Upper lobe of left lung (tissue), 6 donors: ENCODE measurements at regions not wholly inside any gene's neighbourhood (a gene's known extent, or its start where the extent isn't known, plus 50 kb on each side); places are given as distances from the start of the nearest gene placed in this dataset.

Experiments
- ATAC-seq, 2 donors: fragments of 200-7000 bp; cut with Tn5 transposase; one replicate each; pipeline ENCODE4 v1.9.1; 2022; ENCODE audit warnings: mild to moderate bottlenecking in 2 of 2, moderate library complexity in 2 of 2; ENCODE audit not compliant: low FRiP score in 2 of 2
- DNase-seq, 2 donors: peaks; one replicate each; pipeline ENCODE4 v3.0.0-alpha.2; 2019 to 2020
- H3K27ac ChIP-seq, 4 donors: fragments of 200-600 bp; sonication (generic); one replicate each; pipeline ENCODE4 v1.5.1; 2016 to 2019
- H3K27me3 ChIP-seq, 4 donors: fragments of 200-600 bp; sonication (generic); one replicate each; pipeline ENCODE4 v1.5.1; 2017 to 2019
- H3K36me3 ChIP-seq, 4 donors: fragments of 200-600 bp; sonication (generic); one replicate each; pipeline ENCODE4 v1.5.1; 2016 to 2019
- H3K4me1 ChIP-seq, 4 donors: fragments of 200-600 bp; sonication (generic); one replicate each; pipeline ENCODE4 v1.5.1; 2018 to 2019
- H3K4me3 ChIP-seq, 4 donors: fragments of 200-600 bp; sonication (generic); one replicate each; pipeline ENCODE4 v1.5.1; 2017 to 2019; ENCODE audit warnings: mild to moderate bottlenecking in 2 of 4, moderate library complexity in 1 of 4
- H3K9me3 ChIP-seq, 4 donors: fragments of 200-600 bp; sonication (generic); one replicate each; pipeline ENCODE4 v1.5.1; 2018 to 2019
- CTCF ChIP-seq, 6 experiments: fragments of 450-650 bp in 4 of 6; fragments of 200-600 bp in 2 of 6; sonication (generic) in 2 of 6; IDR thresholded peaks; one replicate each; pipeline ENCODE4 v1.5.1; 2016 to 2019; ENCODE audit warnings: antibody characterized with exemption in 6 of 6
- EP300 ChIP-seq, 4 donors: sonication (generic); formaldehyde crosslinking; IDR thresholded peaks; one replicate each; pipeline ENCODE4 v1.5.1; 2017; ENCODE audit warnings: antibody characterized with exemption in 4 of 4, control low read depth in 2 of 4
- POLR2A ChIP-seq, 4 donors: fragments of 450-650 bp; IDR thresholded peaks; one replicate each; pipeline ENCODE4 v1.5.1; 2016 to 2017; ENCODE audit warnings: antibody characterized with exemption in 4 of 4, mild to moderate bottlenecking in 2 of 4
- POLR2AphosphoS5 ChIP-seq, 2 donors: sonication (generic); formaldehyde crosslinking; IDR thresholded peaks; one replicate each; pipeline ENCODE4 v1.5.1; 2017; ENCODE audit warnings: antibody characterized with exemption in 2 of 2
- WGBS, 2 donors: methylation state at CpG; one replicate each; pipeline ENCODE4 v1.1.5; 2017 to 2018; 5-methylcytosine and 5-hydroxymethylcytosine counted together
- donor health status: DM: no; HTN: no; CAD: no; lungs with moderate emphysema.
- donor health status: DM: no; HTN: yes; CAD: no; lungs with severe emphysema.

- H3K9me3 ChIP-seq: no peaks in the 10 kb centered on the region
- H3K4me3 ChIP-seq: no peak overlapping the region
- DNase-seq (no peak), ATAC-seq (no peak)
- no peak overlapping the region for H3K27ac ChIP-seq
- TF ChIP-seq CTCF (IDR thresholded peaks at IDR 0.05): no peak
- TF ChIP-seq EP300 (IDR thresholded peaks at IDR 0.05): no peak
- TF ChIP-seq POLR2A (IDR thresholded peaks at IDR 0.05): no peak
- no peak for TF ChIP-seq POLR2AphosphoS5 (IDR thresholded peaks at IDR 0.05)
- no peaks in the 10 kb centered on the region for H3K36me3 ChIP-seq
- 71 to 73% methylated on average over 4 of the region's 4 CpGs for whole genome bisulfite sequencing, 2 donors
- no peaks in the 10 kb centered on the region for H3K27me3 ChIP-seq
- H3K4me1 ChIP-seq: no peaks in the 10 kb centered on the region
Observed at GRCh38 chr12:13561923-13562322, 365.4 kb downstream of the EMP1 start.

- Histone ChIP-seq H3K4me1 (no peaks in the 10 kb centered on the region), H3K27ac (no peak overlapping the region), H3K9me3 (no peaks in the 10 kb centered on the region), H3K36me3 (no peaks in the 10 kb centered on the region), H3K4me3 (no peak overlapping the region), H3K27me3 (no peaks in the 10 kb centered on the region)
- TF ChIP-seq POLR2AphosphoS5 (IDR thresholded peaks at IDR 0.05): no peak
- no peak for TF ChIP-seq POLR2A (IDR thresholded peaks at IDR 0.05)
- no peak for TF ChIP-seq EP300 (IDR thresholded peaks at IDR 0.05)
- TF ChIP-seq CTCF (IDR thresholded peaks at IDR 0.05): no peak
- ATAC-seq: no peak
- DNase-seq: no peak
- WGBS, 2 donors: 69 to 73% methylated on average over 8 of the region's 8 CpGs
Observed at GRCh38 chr12:13559318-13559978, 362.9 kb downstream of the EMP1 start.

- no peaks in the 10 kb centered on the region for H3K9me3 ChIP-seq
- H3K4me3 ChIP-seq: no peak overlapping the region
- no peaks in the 10 kb centered on the region for H3K36me3 ChIP-seq
- TF ChIP-seq CTCF (IDR thresholded peaks at IDR 0.05) (no peak), EP300 (IDR thresholded peaks at IDR 0.05) (no peak), POLR2A (IDR thresholded peaks at IDR 0.05) (no peak), POLR2AphosphoS5 (IDR thresholded peaks at IDR 0.05) (no peak)
- no peak overlapping the region for H3K27ac ChIP-seq
- ATAC-seq: no peak
- 69 to 79% methylated on average over 4 of the region's 4 CpGs for WGBS, 2 donors
- no peaks in the 10 kb centered on the region for H3K27me3 ChIP-seq
- DNase-seq: no peak
- no peaks in the 10 kb centered on the region for H3K4me1 ChIP-seq
Observed at GRCh38 chr12:13552830-13553229, 356.3 kb downstream of the EMP1 start.

- no peak for TF ChIP-seq CTCF (IDR thresholded peaks at IDR 0.05)
- no peak for TF ChIP-seq EP300 (IDR thresholded peaks at IDR 0.05)
- TF ChIP-seq POLR2A (IDR thresholded peaks at IDR 0.05): no peak
- no peak for TF ChIP-seq POLR2AphosphoS5 (IDR thresholded peaks at IDR 0.05)
- no peaks in the 10 kb centered on the region for H3K27me3 ChIP-seq
- H3K9me3 ChIP-seq: no peaks in the 10 kb centered on the region
- no peaks in the 10 kb centered on the region for H3K4me1 ChIP-seq
- no peaks in the 10 kb centered on the region for H3K36me3 ChIP-seq
- ATAC-seq (no peak), DNase-seq (no peak)
- H3K4me3 ChIP-seq: no peak overlapping the region
- no peak overlapping the region for H3K27ac ChIP-seq
Observed at GRCh38 chr12:13547283-13547682, 350.8 kb downstream of the EMP1 start.

- Histone ChIP-seq H3K27me3 (no peaks in the 10 kb centered on the region), H3K36me3 (no peaks in the 10 kb centered on the region), H3K9me3 (no peaks in the 10 kb centered on the region), H3K4me3 (no peak overlapping the region), H3K27ac (no peak overlapping the region), H3K4me1 (no peaks in the 10 kb centered on the region)
- DNase-seq (no peak), ATAC-seq (no peak)
- 78 to 79% methylated on average over 3 of the region's 3 CpGs for WGBS, 2 donors
- TF ChIP-seq POLR2A (IDR thresholded peaks at IDR 0.05) (no peak), POLR2AphosphoS5 (IDR thresholded peaks at IDR 0.05) (no peak), EP300 (IDR thresholded peaks at IDR 0.05) (no peak), CTCF (IDR thresholded peaks at IDR 0.05) (no peak)
Observed at GRCh38 chr12:13546231-13546630, 349.7 kb downstream of the EMP1 start.
